Endodermal cell (in vitro differentiated cells): ENCODE measurements at regions not wholly inside any gene's neighbourhood (a gene's known extent, or its start where the extent isn't known, plus 50 kb on each side); places are given as distances from the start of the nearest gene placed in this dataset.

ENCODE experiments used
- DNase-seq: peaks from one replicate; pipeline ENCODE4 v3.0.0-alpha.2; 2017
- H3K27ac ChIP-seq: 2 replicates; pipeline ENCODE4 v1.5.1; 2013; ENCODE audit warnings: mild to moderate bottlenecking, low read depth, low read length, moderate library complexity
- H3K27me3 ChIP-seq: 2 replicates; pipeline ENCODE4 v1.6.1; 2013; ENCODE audit warnings: mild to moderate bottlenecking, low read length, moderate library complexity; ENCODE audit not compliant: insufficient read depth, control insufficient read depth, poor library complexity, severe bottlenecking
- H3K36me3 ChIP-seq: 2 replicates; pipeline ENCODE4 v1.7.0; 2013; ENCODE audit warnings: mild to moderate bottlenecking, low read length, moderate library complexity; ENCODE audit not compliant: control insufficient read depth, insufficient read depth
- H3K4me1 ChIP-seq: one replicate; pipeline ENCODE4 v1.7.0; 2013; ENCODE audit warnings: low read length; ENCODE audit not compliant: control insufficient read depth, insufficient read depth
- H3K4me3 ChIP-seq: 2 replicates; pipeline ENCODE4 v1.5.1; 2013; ENCODE audit warnings: mild to moderate bottlenecking, low read length, moderate library complexity
- H3K9ac ChIP-seq: 2 replicates; pipeline ENCODE4 v1.6.1; 2013; ENCODE audit warnings: mild to moderate bottlenecking, low read length, moderate library complexity; ENCODE audit not compliant: poor library complexity, severe bottlenecking; ENCODE audit errors: extremely low read depth
- H3K9me3 ChIP-seq: 2 replicates; pipeline ENCODE4 v1.6.1; 2013; ENCODE audit warnings: mild to moderate bottlenecking, low read length, moderate library complexity; ENCODE audit not compliant: control insufficient read depth
- H3K27ac Mint-ChIP-seq: 2 replicates; pipeline ENCODE4 v1.8.0; 2020; ENCODE audit warnings: mixed read lengths
- H3K27me3 Mint-ChIP-seq: 2 replicates; pipeline ENCODE4 v1.8.0; 2021; ENCODE audit warnings: mild to moderate bottlenecking, mixed read lengths; ENCODE audit not compliant: insufficient read depth
- H3K36me3 Mint-ChIP-seq: 2 replicates; pipeline ENCODE4 v1.8.0; 2020; ENCODE audit warnings: low read depth, mixed read lengths
- H3K4me1 Mint-ChIP-seq: 2 replicates; pipeline ENCODE4 v1.8.0; 2020; ENCODE audit warnings: mixed read lengths
- H3K4me3 Mint-ChIP-seq: 2 replicates; pipeline ENCODE4 v1.8.0; 2020; ENCODE audit warnings: mild to moderate bottlenecking, moderate library complexity, mixed read lengths
- H3K9me3 Mint-ChIP-seq: 2 replicates; pipeline ENCODE4 v1.8.0; 2020; ENCODE audit warnings: mild to moderate bottlenecking, mixed read lengths
- CTCF ChIP-seq: fragments of 200-600 bp; sonication (generic); conservative IDR thresholded peaks from 2 replicates; pipeline ENCODE4 v1.5.0; 2021; ENCODE audit warnings: antibody characterized with exemption, mild to moderate bottlenecking
- WGBS, 2 experiments: methylation state at CpG; one replicate each; pipeline versions ENCODE4 v1.1.5 to v1.1.7; 2013; ENCODE audit warnings: missing lambda C conversion rate in 2 of 2, mixed read lengths in 1 of 2; ENCODE audit not compliant: insufficient coverage in 1 of 2, insufficient read length in 1 of 2; 5-methylcytosine and 5-hydroxymethylcytosine counted together

GRCh38 chr20:46808565-46808964 lies 86.1 kb upstream of the EYA2 start:
- Histone ChIP-seq H3K27me3 (peaks cover 7% of the 10 kb centered on the region), H3K9me3 (no peaks in the 10 kb centered on the region), H3K4me3 (no peak overlapping the region), H3K27ac (no peak overlapping the region), H3K4me1 (no peaks in the 10 kb centered on the region), H3K9ac (no peak overlapping the region), H3K36me3 (no peaks in the 10 kb centered on the region)
- no peak for TF ChIP-seq CTCF
- Mint-ChIP-seq H3K9me3 (no peaks in the 10 kb centered on the region), H3K27me3 (peaks cover 3% of the 10 kb centered on the region), H3K4me1 (no peaks in the 10 kb centered on the region), H3K27ac (no peak overlapping the region), H3K36me3 (no peaks in the 10 kb centered on the region), H3K4me3 (no peak overlapping the region)
- no peak for DNase-seq
- WGBS, 2 experiments, result 86 to 100% methylated on average over 1 of the region's 1 CpG

- peak; percentile 9 for DNase-seq
- Histone ChIP-seq H3K4me1 (peaks cover 2% of the 10 kb centered on the region), H3K9me3 (no peaks in the 10 kb centered on the region), H3K9ac (no peak overlapping the region), H3K4me3 (no peak overlapping the region), H3K36me3 (no peaks in the 10 kb centered on the region), H3K27me3 (peaks cover 7% of the 10 kb centered on the region), H3K27ac (peak overlapping the region; percentile 42)
- TF ChIP-seq CTCF, result no peak
- no peak overlapping the region for H3K27ac Mint-ChIP-seq
- peaks cover 6% of the 10 kb centered on the region for H3K4me1 Mint-ChIP-seq
- WGBS, 2 experiments, result 87 to 91% methylated on average over 11 to 12 of the region's 12 CpGs
- no peaks in the 10 kb centered on the region for H3K9me3 Mint-ChIP-seq
- no peak overlapping the region for H3K4me3 Mint-ChIP-seq
- no peaks in the 10 kb centered on the region for H3K36me3 Mint-ChIP-seq
- H3K27me3 Mint-ChIP-seq, result peaks cover 3% of the 10 kb centered on the region
Measured at GRCh38 chr20:46809706-46810360, 84.8 kb upstream of the EYA2 start.

GRCh38 chr20:46810448-46811223 lies 84.0 kb upstream of the EYA2 start:
- WGBS, 2 experiments, result 80 to 86% methylated on average over 6 to 18 of the region's 20 CpGs
- Mint-ChIP-seq H3K27ac (no peak overlapping the region), H3K36me3 (no peaks in the 10 kb centered on the region), H3K4me1 (peaks cover 7% of the 10 kb centered on the region), H3K9me3 (no peaks in the 10 kb centered on the region), H3K27me3 (peaks cover 3% of the 10 kb centered on the region), H3K4me3 (no peak overlapping the region)
- Histone ChIP-seq H3K9ac (no peak overlapping the region), H3K36me3 (no peaks in the 10 kb centered on the region), H3K9me3 (no peaks in the 10 kb centered on the region), H3K27ac (peak overlapping the region; percentile 51), H3K4me3 (no peak overlapping the region), H3K27me3 (peaks cover 7% of the 10 kb centered on the region), H3K4me1 (peaks cover 10% of the 10 kb centered on the region)
- TF ChIP-seq CTCF, result no peak
- DNase-seq, result peak; percentile 39
